DND-41 (cell line): ENCODE measurements at regions not wholly inside any gene's neighbourhood (a gene's known extent, or its start where the extent isn't known, plus 50 kb on each side); places are given as distances from the start of the nearest gene placed in this dataset.

Source experiments
- ATAC-seq: fragments of 200-7000 bp; cut with Tn5 transposase; 3 replicates; pipeline ENCODE4 v1.9.1; 2021; ENCODE audit warnings: low read depth; ENCODE audit not compliant: insufficient read depth
- DNase-seq: peaks from one replicate; pipeline ENCODE4 v3.0.0-alpha.2; 2020
- H2AFZ ChIP-seq: 2 replicates; pipeline ENCODE4 v1.6.0; 2012; ENCODE audit warnings: low read depth, low read length
- H3K27ac ChIP-seq: 2 replicates; pipeline ENCODE4 v1.5.1; 2012; ENCODE audit warnings: low read length, inconsistent platforms
- H3K27me3 ChIP-seq: fragments of 200-600 bp; sonication (generic); 2 replicates; pipeline ENCODE4 v1.6.0; 2012; ENCODE audit warnings: low read length, mild to moderate bottlenecking, inconsistent platforms; ENCODE audit not compliant: insufficient read depth, poor library complexity
- H3K36me3 ChIP-seq: 2 replicates; pipeline ENCODE4 v1.5.1; 2012; ENCODE audit warnings: low read length, inconsistent platforms; ENCODE audit not compliant: insufficient read depth
- H3K4me1 ChIP-seq: 2 replicates; pipeline ENCODE4 v1.5.1; 2012; ENCODE audit warnings: mild to moderate bottlenecking, low read length; ENCODE audit not compliant: insufficient read depth
- H3K4me2 ChIP-seq: 2 replicates; pipeline ENCODE4 v1.6.0; 2012; ENCODE audit warnings: mild to moderate bottlenecking, moderate library complexity, low read length, inconsistent platforms; ENCODE audit not compliant: insufficient read depth
- H3K4me3 ChIP-seq, 2 experiments: fragments of 200-600 bp in 1 of 2; shearing (Covaris generic) in 1 of 2; 2 replicates each; pipeline ENCODE4 v1.5.1; 2012 to 2016; ENCODE audit warnings: inconsistent platforms in 2 of 2, low read length in 2 of 2, mild to moderate bottlenecking in 2 of 2, low read depth in 1 of 2, moderate library complexity in 1 of 2
- H3K79me2 ChIP-seq: 2 replicates; pipeline ENCODE4 v1.6.0; 2012; ENCODE audit warnings: low read length, inconsistent platforms; ENCODE audit not compliant: insufficient read depth
- H3K9ac ChIP-seq: 2 replicates; pipeline ENCODE4 v1.6.0; 2012; ENCODE audit warnings: low read depth, mild to moderate bottlenecking, inconsistent platforms, low read length, moderate library complexity
- H3K9me3 ChIP-seq: 2 replicates; pipeline ENCODE4 v1.5.1; 2012; ENCODE audit warnings: low read length, moderate library complexity, mild to moderate bottlenecking, inconsistent platforms; ENCODE audit not compliant: insufficient read depth, severe bottlenecking
- H4K20me1 ChIP-seq: 2 replicates; pipeline ENCODE4 v1.6.0; 2012; ENCODE audit warnings: low read length; ENCODE audit not compliant: insufficient read depth
- CTCF ChIP-seq: IDR thresholded peaks from 2 replicates; pipeline ENCODE4 v1.5.1; 2012; ENCODE audit warnings: borderline replicate concordance, low read length, moderate library complexity, mild to moderate bottlenecking; ENCODE audit not compliant: poor library complexity, severe bottlenecking; ENCODE audit errors: extremely low read depth
- EZH2 ChIP-seq: IDR thresholded peaks from 3 replicates; pipeline ENCODE4 v1.6.1; 2012; ENCODE audit warnings: borderline replicate concordance, low read depth, mild to moderate bottlenecking, moderate library complexity, low read length, inconsistent platforms; ENCODE audit not compliant: severe bottlenecking

DNA sequence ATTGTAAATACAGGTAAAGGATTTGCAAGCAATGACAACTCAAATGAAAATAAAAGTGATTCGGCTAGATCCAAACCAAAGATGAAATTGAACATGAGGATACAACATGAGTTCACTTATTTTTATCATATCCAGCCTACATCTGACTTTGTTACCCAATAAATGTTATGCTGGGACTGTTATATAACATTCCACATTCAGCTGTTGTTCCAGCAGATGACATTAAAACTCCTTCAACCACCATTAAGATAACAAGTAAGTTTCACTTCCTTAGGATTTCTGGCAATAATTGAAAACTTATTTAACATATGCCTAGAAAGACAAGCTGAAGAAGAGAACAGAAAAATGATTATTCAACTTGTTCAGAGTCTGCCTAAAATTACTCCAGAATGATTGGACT lies 729.4 kb downstream of the CDH11 start:
- Histone ChIP-seq H3K4me2 (no peak overlapping the region), H3K9ac (no peak overlapping the region)

DNA sequence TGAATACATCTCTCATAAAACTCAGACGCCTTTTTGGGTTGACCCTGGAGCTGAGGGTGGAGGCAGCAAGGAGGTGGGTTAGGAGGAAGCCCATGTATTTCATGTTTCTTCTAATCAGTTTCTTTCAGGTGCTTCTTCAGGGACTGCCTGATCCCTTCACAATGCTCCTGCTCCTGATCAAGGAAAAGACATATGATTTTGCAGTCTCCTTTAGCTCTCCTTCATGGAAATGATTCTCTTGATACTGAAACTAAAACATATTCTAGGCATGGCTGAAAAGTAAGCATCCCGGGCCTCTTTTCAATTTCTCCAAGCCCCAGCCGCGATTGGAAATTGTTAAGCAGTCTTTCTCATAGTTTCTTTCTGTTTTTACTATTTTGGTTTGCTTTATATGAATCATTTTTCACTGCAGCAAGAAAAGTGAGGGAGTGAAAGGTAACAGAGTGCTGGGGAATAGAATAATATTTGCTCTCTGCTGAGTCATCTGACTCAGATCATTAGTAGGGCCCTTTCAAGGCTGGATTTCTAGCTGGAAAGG lies 730.7 kb downstream of the CDH11 start:
- Histone ChIP-seq H3K4me2 (no peak overlapping the region), H4K20me1 (no peaks in the 10 kb centered on the region), H3K27ac (no peak overlapping the region), H2AFZ (no peak overlapping the region), H3K9me3 (no peaks in the 10 kb centered on the region), H3K36me3 (no peaks in the 10 kb centered on the region), H3K27me3 (no peaks in the 10 kb centered on the region), H3K9ac (no peak overlapping the region), H3K79me2 (no peaks in the 10 kb centered on the region), H3K4me3 (no peak overlapping the region), H3K4me1 (no peaks in the 10 kb centered on the region)
- ATAC-seq (no peak), DNase-seq (no peak)
- TF ChIP-seq CTCF, result no peak

More for the DNA sequence above, 729.4 kb downstream of the CDH11 start:
- Histone ChIP-seq H2AFZ (no peak overlapping the region), H3K4me3 (no peak overlapping the region), H3K27ac (no peak overlapping the region), H3K79me2 (no peaks in the 10 kb centered on the region), H3K36me3 (no peaks in the 10 kb centered on the region), H3K4me1 (no peaks in the 10 kb centered on the region), H3K9me3 (no peaks in the 10 kb centered on the region), H3K27me3 (no peaks in the 10 kb centered on the region), H4K20me1 (no peaks in the 10 kb centered on the region)
- no peak for TF ChIP-seq CTCF
- TF ChIP-seq EZH2, result no peak
- ATAC-seq (no peak), DNase-seq (no peak)

- no peak overlapping the region for H3K4me3 ChIP-seq
- H3K4me1 ChIP-seq, result no peaks in the 10 kb centered on the region
- H3K27me3 ChIP-seq, result no peaks in the 10 kb centered on the region
- TF ChIP-seq CTCF (no peak), EZH2 (no peak)
- H4K20me1 ChIP-seq, result no peaks in the 10 kb centered on the region
- H3K9ac ChIP-seq, result no peak overlapping the region
- H3K4me2 ChIP-seq, result no peak overlapping the region
- no peak overlapping the region for H2AFZ ChIP-seq
- H3K79me2 ChIP-seq, result no peaks in the 10 kb centered on the region
- DNase-seq (no peak), ATAC-seq (no peak)
- no peaks in the 10 kb centered on the region for H3K36me3 ChIP-seq
- H3K9me3 ChIP-seq, result no peaks in the 10 kb centered on the region
- H3K27ac ChIP-seq, result no peak overlapping the region
Observed at GRCh38 chr16:64390102-64390501, 731.8 kb downstream of the CDH11 start.

GRCh38 chr16:64384636-64385035 lies 737.2 kb downstream of the CDH11 start:
- H3K27me3 ChIP-seq, result no peaks in the 10 kb centered on the region
- peaks cover 9% of the 10 kb centered on the region for H3K9me3 ChIP-seq
- TF ChIP-seq EZH2, result no peak
- no peak for TF ChIP-seq CTCF
- DNase-seq (no peak), ATAC-seq (no peak)
- H3K36me3 ChIP-seq, result no peaks in the 10 kb centered on the region
- H3K4me2 ChIP-seq, result no peak overlapping the region
- H3K27ac ChIP-seq, result no peak overlapping the region
- H3K4me1 ChIP-seq, result no peaks in the 10 kb centered on the region
- H3K79me2 ChIP-seq, result no peaks in the 10 kb centered on the region
- H3K4me3 ChIP-seq, result no peak overlapping the region
- no peaks in the 10 kb centered on the region for H4K20me1 ChIP-seq
- no peak overlapping the region for H3K9ac ChIP-seq
- H2AFZ ChIP-seq, result no peak overlapping the region
